ENCODE measurements at regions not wholly inside any gene's neighbourhood (a gene's known extent, or its start where the extent isn't known, plus 50 kb on each side); places are given as distances from the start of the nearest gene placed in this dataset.

GRCh38 chr12:116382686-116383530, 105.4 kb upstream of the MED13L start:
- no peak for DNase-seq

DNA sequence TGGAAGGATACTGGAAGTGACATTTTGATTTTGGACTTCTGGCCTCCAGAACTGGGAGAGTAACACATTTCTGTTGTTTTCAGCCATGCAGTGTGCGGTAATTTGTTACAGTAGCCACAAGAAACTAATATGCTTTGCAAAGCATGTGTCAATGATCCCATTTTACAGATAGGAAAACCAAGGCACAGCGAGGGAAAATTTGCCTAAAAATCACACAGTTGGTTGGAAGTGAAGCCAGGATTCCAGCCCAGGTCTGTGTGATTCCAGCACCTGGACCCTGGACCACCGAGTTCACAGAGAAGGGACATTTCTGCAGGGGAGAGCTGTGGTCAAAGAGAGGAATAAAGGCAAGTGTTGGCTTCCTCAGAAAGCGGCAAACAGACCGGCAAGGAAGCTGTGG, 106.7 kb upstream of the MED13L start:
- no peak for DNase-seq

GRCh38 chr12:116384691-116385485, 107.4 kb upstream of the MED13L start:
- peak; percentile 64 for DNase-seq

GRCh38 chr12:116385486-116386217, 108.2 kb upstream of the MED13L start:
- DNase-seq: no peak

GRCh38 chr12:116389326-116389725, 111.8 kb upstream of the MED13L start:
- no peak for DNase-seq

- DNase-seq: no peak
Observed at GRCh38 chr12:116389990-116390389, 112.5 kb upstream of the MED13L start.

- no peak for DNase-seq
Observed at GRCh38 chr12:116390401-116391335, 113.2 kb upstream of the MED13L start.

DNA sequence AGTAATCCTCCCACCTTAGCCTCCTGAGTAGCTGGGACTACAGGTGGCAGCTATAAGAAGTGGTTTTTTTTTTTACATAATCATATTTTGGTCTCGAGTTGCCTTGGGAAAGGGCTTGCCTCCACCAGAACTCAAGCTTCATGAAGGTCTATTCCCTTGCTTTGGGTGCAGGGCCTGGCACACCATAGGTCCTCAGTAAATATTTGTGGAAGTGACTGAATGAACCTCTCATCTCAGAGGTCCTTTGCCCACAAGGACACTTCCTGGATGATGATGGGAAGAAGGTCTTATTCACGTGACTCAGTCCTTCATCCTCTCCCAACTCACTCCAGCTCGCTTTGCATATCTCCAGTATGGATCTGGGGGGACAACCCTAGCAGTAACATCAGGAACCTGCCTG, 114.0 kb upstream of the MED13L start:
- DNase-seq: no peak

DNA sequence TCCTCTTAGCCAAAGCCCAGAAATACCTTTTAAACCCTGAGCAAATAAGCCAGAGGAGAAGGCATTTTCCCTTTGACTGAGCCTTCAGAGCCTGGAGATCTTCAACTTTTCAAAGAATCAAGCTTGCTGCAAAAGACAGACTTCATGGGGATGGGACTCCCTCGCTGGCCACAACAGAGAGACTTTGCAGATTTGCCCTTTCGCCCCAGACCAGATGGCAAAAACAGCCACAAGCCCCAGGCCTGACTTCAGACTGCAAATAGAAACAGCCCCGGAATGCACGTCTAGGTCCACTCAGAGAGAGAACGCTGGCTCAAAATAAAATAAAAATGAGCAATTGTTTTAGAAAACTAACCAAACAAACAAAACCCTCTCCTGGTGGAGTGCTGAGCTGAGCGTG, 114.6 kb upstream of the MED13L start:
- no peak for DNase-seq

GRCh38 chr12:116393255-116393654, 115.8 kb upstream of the MED13L start:
- DNase-seq: no peak

- DNase-seq: no peak
Observed at GRCh38 chr12:116393859-116394650, 116.6 kb upstream of the MED13L start.

- no peak for DNase-seq
Observed at GRCh38 chr12:116395396-116395795, 117.9 kb upstream of the MED13L start.

GRCh38 chr12:116397148-116397547, 119.7 kb upstream of the MED13L start:
- no peak for DNase-seq

- no peak for DNase-seq
Observed at GRCh38 chr12:116398193-116398592, 120.7 kb upstream of the MED13L start.

GRCh38 chr12:116399055-116399454, 121.6 kb upstream of the MED13L start:
- DNase-seq: no peak

DNA sequence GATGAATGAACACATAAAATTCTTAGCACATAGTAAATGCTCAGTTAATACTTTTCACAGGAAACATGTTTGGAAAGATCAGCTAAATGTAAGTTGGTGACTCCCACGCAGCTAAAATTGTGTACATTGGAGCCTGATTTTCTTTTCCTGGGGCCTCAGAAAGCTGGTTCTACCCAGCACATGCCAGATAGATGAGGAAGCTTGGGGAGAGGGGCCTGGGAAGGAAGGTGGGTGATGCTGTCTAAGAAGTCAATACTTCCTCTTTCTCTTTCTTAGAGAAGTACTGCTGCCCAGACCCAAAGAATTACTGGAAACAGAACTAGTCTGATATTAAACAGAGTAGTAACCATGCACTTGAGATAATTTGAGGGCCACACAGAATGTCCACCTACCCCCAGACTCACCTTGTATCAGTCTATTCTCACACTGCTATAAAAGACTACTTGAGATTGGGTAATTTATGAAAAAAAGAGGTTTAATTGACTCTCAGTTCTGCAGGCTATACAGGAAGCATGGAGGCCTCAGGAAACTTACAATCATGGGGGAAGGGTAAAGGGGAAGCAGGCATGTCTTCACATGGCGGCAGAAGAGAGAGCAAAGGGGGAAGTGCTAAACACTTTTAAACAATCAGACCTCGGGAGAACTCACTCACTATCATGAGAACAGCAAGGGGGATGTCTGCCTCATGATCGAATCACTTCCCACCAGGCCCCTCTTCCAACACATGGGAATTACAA, 123.3 kb upstream of the MED13L start:
- no peak for DNase-seq

GRCh38 chr12:116401565-116401964, 124.1 kb upstream of the MED13L start:
- DNase-seq: no peak

DNA sequence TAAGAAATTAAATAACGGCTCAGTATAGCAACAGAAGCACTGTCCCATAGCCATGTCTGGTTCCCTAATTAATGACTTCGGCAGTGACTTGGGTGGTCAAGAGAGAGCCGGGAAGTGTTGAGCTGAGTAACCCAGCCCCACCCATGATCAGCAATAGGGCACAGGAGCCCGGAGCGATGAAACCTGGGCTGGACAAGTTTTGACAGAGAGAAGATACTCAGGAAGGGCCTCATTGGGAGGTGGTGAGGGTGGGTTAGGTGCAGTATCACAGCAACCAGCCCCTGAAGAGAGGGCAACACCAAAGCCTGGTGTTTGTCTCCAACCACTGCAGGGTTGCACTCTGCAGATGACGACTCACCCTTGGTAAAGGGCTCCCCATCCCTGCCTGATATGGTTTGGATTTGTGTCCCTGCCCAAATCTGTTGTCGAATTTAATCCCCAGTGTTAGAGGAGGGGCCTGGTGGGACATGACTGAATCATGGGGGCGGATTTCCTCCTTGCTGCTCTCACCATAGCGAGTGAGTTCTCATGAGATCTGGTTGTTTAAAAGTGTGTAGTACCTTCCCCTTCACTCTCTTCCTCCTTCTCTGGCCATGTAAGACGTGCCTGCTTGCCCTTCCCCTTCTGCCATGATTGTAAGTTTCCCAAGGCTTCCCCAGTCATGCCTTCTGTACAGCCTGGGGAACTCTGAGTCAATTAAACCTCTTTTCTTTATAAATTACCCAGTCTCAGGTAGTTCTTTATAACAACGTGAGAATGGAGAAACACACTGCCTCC, 124.9 kb upstream of the MED13L start:
- DNase-seq: no peak

DNA sequence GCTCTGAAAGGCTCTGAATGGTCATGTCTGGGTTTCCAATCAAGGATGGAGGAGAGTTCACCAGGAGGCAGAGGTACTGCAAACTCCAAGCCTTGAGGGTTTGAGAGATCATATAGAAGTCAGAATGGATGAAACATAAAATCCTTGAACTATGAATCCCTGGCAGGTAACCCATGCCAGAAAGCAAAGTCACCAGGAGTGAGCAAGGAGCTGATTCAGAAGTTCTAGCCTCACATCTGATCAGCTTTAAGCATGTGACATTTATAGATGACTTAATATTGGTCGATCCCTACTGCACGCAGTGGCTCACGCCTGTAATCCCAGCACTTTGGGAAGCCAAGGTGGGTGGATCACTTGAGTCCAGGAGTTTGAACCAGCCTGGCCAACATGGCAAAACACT, 126.1 kb upstream of the MED13L start:
- DNase-seq: no peak

DNA sequence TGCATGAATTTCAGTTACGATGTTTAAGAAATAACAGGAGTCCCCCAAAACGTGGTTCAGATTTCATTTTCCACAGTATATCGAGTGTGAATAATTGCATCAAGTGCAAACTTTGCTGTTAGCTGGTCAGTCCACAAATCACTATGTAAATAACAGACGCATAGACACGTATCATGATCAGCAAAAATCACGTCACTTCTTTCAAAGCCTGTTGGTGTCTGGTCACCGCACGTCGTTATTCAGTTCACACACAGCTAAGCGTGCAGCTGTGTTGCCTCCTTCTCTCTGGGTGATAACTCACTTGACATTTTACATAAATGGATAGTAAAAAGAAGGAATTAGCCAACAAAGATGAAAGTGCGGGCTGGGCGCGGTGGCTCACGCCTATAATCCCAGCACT, 126.8 kb upstream of the MED13L start:
- no peak for DNase-seq

Data from NCI-H774 (cell line).